HG02884 (cell line): ENCODE measurements at regions not wholly inside any gene's neighbourhood (a gene's known extent, or its start where the extent isn't known, plus 50 kb on each side); places are given as distances from the start of the nearest gene placed in this dataset.

ENCODE experiments used
- ATAC-seq: cut with Tn5 transposase; IDR thresholded peaks from one replicate; pipeline ENCODE4 v1.9.1; 2021; ENCODE audit warnings: mild to moderate bottlenecking, moderate library complexity; ENCODE audit not compliant: unreplicated experiment

DNA sequence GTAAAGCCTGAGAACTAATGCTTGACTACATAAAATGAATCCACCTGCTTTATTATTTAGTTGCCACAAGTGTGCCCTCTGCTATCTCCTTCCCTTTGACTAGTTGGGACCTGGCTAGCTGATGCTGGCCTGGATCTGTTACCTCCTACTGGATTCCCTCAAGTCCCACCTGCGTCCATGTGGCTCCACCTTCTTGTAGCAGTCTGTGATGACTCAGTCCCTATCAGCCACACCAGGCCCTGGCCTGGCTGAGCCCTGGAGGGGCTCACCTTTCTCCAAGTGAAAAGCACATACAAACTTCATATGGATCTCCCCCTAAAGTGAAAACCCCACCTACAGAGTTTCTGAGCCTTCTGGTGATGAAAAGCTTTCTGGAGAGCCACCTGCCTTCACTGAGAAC is 611.4 kb downstream of the SEMA5A start:
- ATAC-seq = no peak

DNA sequence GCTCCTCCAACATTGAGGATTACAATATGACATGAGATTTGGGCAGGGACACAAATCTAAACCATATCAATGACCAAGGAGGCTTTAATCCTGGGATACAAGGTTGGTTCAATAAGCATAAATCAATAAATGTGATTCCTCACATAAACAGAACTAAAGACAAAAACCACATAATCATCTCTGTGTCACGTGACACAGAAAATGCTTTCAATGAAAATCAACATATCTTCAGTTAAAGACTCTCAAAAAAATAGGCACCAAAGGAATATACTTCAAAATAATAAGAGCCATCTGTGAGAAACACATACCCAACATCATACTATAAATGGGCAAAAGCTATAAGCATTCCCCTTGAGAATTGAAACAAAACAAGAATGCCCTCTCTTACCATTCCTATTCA is 604.9 kb downstream of the SEMA5A start:
- ATAC-seq = no peak

DNA sequence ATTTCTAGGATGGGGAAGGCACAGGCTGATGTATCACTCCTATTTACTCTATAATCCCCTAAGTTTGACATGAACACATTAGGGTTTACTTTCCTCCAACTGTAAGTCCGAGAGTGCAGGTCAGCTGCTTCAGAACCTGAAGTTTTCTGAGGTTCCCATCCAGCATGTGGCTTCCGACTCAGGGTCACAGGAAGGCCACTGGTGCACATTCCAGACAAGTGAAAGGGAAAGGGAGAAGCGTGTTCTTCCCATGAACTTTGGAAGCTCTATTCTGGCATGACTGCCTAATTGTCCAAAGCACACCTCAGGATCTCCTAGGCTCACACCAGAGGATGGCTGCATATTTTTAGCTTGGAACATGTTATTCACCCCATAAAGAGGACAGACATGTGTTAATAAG is 602.6 kb downstream of the SEMA5A start:
- no peak for ATAC-seq

DNA sequence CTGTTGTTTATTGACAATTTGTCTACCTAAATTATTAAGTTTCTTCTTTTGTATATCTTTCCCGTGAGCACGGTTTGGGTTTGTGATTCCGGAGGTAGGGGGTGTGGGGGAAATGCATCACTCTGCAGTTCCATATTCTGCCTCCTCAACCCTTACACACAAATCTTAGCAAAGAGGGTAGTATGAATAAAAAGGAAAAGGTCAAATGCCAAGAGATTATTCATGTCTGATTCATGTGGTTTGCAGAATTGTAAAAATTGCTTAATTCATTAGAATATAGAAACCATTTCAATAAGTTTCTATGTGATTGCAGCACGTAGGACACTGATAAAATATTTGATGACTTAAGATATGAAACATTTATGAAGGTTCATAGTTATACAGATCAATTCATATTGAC is 601.9 kb downstream of the SEMA5A start:
- no peak for ATAC-seq

DNA sequence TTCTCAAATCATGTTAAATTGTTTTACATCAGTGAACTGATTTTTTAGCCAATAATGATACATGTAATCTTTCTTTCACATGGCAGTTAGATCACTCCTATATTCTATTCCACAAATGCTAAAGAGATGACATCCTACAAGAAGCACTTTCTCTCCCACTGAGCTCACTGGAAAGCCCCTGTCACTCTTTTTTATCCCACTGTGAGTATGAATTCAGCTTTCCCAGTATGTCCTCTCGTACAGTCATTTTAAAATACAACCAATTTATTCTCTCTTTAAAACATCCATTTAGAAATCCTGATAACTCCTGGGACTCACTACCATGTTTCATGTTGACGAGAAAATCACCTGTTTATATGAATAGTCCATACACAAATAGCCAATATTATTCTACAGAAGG is 599.9 kb downstream of the SEMA5A start:
- ATAC-seq = no peak

DNA sequence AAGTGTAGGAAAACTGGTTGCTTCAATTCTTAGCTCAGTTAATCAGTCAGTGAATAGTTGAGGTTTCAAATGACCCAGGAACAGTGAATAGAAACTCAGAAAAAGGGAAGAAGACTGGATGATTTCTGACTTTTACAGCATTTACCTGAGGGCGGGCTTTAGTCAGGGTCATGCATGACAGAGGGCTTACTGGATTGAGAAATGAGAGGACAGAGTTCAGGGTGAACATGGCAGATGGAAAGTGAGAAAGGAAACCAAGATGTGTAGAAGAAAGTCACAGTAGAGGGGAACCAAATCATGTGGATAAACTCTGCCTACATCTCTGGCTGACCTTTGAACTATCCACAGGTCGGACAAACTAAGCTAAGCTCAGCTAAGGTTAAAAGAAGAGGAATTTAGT is 596.0 kb downstream of the SEMA5A start:
- peak; percentile 91 for ATAC-seq

DNA sequence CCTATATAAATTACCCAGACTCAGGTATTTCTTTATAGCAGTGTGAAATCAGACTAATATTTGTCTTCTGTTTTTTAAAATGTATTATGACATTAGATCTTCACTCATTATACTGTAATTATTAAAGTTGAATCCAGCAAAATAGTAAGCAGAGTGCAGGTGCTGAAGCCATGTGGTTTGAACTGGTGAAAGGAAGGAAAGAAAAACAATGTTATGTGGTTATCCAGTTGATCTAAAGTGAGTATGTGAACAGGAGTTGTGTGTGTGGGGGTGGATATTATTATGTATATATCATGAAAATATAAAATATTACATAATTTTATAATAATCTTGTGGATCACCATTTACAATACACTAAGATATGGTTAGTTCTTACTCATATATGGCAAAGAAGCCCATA is 593.7 kb downstream of the SEMA5A start:
- no peak for ATAC-seq

DNA sequence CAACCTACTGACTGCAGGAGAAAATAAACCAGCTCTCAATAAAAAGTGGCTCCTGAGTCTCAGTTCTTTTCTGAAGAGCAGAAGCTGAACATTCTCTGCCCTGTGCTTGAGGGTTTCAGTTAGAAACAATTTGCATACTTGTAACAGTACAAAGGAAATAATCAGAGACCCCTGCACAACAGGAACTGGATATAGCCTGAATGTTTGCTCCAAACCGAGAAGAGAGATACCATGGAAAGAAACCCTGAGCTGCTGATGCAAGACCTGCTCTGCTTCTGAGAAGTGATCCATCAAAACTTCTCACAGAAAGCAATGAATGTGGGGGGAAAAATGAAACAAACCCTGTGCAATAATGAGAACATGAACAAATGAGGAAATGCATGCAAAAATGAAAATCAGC is 592.9 kb downstream of the SEMA5A start:
- no peak for ATAC-seq

DNA sequence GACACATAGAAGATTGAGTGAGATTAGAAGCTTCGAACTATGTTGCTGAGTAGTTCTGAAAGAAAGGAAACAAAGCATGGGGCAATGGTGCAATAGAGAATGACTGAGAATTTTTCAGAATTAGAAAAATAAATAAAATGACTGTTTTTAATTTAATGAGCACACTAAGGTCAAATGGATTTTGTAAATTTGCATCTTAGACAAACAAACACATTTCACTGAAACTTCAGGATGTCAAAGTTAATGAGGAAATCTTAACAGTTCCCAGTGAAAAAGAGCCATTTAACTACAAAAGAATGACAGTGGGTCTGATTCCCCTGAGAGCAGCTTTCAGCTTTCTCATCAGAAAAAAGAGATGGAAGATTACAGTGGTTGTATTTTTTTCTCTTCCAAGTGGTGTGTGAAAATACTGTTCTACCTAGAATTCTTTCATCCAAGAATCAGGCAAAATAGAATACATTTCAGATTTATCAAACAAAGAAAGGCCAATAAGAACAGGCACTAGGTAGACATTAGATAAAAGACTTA is 591.9 kb downstream of the SEMA5A start:
- no peak for ATAC-seq

DNA sequence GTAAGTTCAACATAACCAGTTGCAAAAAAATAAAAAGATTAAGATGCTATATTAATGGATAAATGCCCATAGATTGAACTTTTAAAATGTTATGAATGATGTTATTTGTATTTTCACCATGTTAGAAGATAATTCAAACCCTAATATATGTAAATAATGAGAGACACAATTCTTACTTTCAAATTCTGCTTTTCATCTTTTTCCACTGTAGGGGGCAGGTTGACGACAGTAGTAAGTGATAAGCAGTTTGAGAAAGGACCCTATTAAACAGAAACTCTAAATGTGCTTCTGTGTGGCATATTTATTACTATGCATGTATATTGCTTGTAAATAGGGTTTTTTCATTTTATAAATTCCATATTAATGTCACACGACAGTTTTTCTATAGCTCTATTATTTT is 591.1 kb downstream of the SEMA5A start:
- no peak for ATAC-seq

DNA sequence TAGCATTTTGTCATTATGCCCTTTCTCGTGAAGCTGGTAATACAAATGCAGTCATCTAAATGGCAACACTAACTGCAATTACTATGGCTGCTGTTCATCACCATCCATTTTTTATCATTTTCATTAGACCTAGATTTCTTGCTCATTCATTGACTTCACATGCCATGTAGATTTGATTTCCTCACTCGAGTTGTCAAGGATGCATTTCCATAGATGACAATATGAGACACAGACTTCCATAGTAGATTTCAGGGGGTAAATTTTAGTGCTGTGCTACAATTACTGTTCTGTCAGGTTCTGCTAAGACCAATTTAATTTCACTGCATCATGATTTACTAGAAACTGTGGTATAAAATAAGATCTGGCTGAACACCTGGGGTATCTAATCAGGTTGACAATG is 589.2 kb downstream of the SEMA5A start:
- no peak for ATAC-seq

DNA sequence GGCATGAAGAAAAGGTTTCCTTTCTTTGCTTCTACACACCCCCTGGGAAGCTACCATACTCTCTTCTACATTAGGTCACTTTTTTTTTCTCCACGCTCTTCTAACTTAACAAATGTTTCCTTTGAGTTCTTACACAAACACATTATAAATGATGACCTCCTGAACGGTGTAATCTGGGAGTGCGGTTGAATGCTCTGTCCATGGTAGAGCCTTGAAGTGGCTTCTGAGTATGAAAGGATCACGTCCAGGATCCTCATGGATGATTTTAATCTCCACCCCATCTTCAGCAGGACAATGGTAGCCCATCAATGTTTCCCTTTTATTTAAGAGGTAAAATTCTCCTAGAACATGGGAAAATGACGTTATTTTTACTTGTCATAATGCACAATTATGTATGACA is 587.3 kb downstream of the SEMA5A start:
- no peak for ATAC-seq

DNA sequence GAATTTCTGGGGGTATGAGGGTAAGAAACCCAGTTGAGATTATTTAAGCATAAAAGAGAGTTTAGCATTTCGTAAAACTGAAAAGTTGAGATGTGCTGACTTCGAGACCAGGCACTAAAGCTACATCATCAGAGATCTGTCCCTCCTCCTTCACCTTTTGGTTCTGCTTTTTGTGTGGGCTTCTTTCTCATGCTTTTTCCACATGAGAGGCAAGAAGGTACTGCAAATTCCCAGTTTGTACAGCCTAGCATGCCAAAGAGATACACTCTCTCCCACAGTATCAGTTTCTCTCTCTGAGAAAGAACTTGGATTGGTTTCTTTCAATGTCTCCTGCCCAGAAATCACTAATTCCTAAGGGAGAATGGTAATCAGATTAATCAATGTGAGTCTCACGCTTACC is 584.7 kb downstream of the SEMA5A start:
- no peak for ATAC-seq

DNA sequence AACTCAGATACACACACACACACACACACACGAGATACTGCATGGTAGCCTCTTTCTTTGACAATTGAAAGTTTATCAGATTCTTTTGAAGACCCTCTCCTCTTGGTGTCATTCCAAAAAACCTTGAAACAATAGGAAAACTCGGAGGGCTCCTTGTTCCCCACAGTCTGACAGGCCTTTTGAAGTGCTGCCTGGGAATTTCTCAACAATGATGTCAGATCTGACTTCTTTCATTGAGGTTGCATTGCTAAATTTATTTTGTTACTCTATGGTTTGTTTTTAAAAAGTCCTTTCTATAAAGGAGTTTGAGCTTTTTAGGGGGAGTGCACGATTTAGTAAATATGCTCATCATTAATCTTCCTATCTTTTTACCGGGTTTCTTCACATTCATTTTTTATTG is 583.9 kb downstream of the SEMA5A start:
- no peak for ATAC-seq

DNA sequence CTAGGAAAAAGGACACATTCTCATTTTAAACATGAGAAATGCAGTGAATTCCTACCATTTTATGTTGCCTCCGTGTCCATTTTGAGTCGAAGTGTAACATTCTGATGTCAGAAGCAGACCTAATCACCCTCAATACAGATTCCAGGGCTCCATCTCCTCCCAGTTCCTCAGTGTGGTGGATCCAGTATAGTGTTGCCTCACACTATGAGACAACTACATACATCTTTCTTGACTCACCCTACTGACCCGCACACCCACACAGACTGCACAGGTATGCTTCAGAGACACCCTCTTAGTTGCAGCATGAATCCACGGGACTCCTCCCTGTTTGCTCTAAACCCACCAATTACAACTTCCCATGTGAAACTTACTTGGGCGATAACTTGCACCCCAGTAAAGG is 564.9 kb downstream of the SEMA5A start:
- no peak for ATAC-seq

DNA sequence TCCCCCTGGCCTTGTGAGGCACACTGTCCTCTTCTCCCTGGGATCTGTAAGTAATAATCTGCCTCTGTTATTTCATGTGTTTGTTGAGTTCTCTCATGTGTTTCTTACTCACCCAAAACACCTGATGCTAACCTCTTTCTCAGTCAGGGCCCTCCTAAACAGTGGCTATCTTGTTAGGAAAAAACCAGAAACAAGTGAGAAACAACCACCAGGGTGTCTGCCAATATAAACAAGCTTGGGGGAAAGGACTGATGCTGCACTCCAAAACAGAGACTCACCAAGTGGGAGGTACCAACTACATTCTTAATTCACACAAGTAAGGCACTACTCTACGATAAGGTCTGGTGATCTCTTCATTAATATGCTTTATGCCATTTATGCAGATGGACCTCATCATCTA is 564.4 kb downstream of the SEMA5A start:
- ATAC-seq = no peak

DNA sequence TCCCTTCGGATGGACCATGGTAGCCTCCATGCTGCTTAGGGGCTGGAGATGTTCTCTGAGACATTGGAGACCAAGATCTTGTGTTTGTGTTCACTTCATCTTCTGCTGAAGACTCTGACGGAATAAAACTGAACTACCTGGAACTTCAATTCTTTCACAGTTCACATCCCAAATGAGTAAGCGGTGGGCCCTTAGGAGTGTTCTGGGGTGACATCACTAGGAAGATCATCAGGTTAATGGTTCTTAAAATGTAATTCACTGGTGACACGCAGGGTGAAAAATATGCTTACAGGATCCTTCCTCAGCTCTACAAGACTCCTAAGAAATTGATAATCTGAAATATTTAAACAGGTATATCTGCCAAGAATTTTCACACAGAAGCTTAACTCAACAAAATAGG is 561.5 kb downstream of the SEMA5A start:
- no peak for ATAC-seq
